IPS DF 4.7 (cell line): ENCODE measurements at regions not wholly inside any gene's neighbourhood (a gene's known extent, or its start where the extent isn't known, plus 50 kb on each side); places are given as distances from the start of the nearest gene placed in this dataset.
"Not testable (repeated sequence)": the region's sequence is repeated elsewhere in the genome, so short reads cannot be mapped to it uniquely, and the experiment has no call there.

Experiments used
- DNase-seq: peaks from one replicate; pipeline ENCODE4 v3.0.0-alpha.2; 2013; ENCODE audit warnings: low spot score; ENCODE audit errors: extremely low read depth

DNA sequence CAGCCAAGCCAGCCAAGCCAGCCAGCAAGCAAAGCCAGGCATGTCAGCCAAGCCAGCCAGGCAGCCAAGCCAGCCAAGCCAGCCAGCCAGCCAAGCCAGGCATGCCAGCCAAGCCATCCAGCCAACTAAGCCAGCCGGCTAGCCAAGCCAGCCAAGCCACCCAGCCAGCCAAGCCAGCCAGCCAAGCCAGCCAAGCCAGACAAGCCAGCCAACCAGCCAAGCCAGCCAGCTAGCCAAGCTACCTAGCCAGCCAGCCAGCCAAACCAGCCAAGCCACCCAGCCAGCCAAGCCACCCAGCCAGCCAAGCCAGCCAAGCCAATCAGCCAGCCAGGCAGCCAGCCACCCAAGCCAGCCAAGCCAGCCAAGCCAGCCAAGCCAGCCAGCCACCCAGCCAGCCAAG lies 1600.5 kb downstream of the RPIA start:
- DNase-seq: not testable (repeated sequence)

DNA sequence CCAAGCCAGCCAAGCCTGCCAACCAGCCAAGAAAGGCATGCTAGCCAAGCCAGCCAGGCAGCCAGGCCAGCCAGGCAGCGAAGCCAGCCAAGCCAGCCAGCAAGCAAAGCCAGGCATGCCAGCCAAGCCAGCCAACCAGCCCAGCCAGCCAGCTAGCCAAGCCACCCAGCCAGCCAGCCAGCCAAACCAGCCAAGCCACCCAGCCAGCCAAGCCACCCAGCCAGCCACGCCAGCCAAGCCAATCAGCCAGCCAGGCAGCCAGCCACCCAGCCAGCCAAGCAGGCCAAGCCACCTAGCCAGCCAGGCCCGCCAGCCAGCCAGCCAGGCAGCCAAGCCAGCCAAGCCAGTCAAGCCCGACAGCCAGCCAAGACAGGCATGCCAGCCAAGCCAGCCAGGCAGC lies 1601.0 kb downstream of the RPIA start:
- DNase-seq: not testable (repeated sequence)

DNA sequence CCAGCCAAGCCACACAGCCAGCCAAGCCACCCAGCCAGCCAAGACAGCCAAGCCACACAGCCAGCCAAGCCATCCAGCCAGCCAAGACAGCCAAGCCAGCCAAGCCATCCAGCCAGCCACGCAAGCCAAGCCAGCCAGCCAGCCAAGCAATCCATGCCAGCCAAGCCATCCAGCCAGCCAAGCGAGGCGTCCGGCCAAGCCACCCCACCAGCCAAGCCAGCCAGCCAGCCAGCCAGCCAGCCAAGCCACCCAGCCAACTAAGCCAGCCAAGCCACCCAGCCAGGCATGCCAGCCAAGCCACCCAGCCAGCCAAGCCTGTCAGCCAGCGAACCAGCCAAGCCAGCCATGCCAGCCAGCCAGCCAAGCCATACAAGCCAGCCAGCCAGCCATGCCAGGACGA lies 1601.8 kb downstream of the RPIA start:
- not testable (repeated sequence) for DNase-seq

DNA sequence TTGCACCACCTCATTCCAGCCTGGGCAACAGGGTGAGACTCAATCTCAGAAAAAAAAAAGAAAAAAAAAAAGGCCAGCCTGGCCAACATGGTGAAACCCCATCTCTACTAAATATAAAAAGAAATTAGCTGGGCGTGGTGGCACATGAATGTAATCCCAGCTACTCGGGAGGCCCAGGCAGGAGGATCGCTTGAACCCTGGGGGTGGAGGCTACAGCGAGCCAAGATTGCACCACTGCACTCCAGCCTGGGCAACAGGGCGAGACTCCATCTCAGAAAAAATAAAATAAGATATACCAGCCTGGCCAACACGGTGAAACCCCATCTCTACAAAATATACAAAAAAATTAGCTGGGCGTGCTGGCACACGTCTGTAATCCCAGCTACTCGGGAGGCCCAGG lies 1602.3 kb downstream of the RPIA start:
- not testable (repeated sequence) for DNase-seq

DNA sequence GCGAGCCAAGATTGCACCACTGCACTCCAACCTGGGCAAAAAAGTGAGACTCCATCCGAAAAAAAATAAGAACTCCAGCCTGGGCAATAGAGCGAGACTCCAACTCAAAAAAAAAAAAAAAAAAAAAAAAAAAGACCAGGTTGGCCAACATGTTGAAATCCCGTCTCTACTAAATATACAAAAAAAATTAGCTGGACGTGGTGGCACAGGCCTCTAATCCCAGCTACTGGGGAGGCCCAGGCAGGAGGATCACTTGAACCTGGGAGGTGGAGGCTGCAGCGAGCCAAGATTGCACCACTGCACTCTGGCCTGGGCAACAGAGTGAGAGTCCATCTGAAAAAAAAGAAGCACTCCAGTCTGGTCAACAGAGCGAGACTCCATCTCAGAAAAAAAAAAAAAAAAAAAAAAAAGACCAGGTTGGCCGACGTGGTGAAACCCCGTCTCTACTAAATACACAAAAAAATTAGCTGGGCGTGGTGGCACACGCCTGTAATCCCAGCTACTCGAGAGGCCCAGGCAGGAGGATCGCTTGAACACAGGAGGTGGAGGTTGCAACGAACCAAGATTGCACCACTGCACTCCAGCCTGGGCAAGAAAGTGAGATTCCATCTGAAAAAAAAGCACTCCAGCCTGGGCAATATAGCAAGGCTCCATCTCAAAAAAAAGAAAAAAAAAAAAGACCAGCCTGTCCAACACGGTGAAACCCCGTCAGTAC lies 1603.7 kb downstream of the RPIA start:
- not testable (repeated sequence) for DNase-seq

DNA sequence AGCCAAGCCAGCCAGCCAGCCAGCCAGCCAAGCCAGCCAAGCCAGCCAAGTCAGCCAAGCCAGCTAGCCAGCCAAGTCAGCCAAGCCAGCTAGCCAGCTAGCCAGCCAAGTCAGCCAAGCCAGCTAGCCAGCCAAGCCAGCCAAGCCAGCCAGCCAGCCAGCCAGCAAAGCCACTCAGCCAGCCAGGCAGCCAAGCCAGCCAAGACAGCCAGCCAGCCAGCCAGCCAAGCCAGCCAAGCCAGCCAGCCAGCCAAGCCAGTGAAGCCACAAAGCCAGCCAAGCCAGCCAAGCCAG lies 1605.0 kb downstream of the RPIA start:
- not testable (repeated sequence) for DNase-seq

DNA sequence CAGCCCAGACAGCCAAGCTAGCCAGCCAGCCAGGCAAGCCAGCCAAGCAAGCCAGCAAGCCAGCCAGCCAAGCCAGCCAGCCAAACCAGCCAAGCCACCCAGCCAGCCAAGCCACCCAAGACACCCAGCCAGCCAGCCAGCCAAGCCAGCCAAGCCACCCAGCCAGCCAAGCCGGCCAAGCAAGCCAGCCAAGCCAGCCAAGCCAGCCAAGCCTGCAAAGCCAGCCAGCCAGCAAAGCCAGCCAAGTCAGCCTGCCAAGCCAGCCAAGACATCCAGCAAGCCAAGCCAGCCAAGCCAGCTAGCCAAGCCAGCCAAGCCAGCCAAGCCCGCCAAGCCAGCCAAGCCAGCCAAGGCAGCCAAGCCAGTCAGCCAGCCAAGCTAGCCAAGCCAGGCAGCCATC lies 1606.2 kb downstream of the RPIA start:
- not testable (repeated sequence) for DNase-seq

DNA sequence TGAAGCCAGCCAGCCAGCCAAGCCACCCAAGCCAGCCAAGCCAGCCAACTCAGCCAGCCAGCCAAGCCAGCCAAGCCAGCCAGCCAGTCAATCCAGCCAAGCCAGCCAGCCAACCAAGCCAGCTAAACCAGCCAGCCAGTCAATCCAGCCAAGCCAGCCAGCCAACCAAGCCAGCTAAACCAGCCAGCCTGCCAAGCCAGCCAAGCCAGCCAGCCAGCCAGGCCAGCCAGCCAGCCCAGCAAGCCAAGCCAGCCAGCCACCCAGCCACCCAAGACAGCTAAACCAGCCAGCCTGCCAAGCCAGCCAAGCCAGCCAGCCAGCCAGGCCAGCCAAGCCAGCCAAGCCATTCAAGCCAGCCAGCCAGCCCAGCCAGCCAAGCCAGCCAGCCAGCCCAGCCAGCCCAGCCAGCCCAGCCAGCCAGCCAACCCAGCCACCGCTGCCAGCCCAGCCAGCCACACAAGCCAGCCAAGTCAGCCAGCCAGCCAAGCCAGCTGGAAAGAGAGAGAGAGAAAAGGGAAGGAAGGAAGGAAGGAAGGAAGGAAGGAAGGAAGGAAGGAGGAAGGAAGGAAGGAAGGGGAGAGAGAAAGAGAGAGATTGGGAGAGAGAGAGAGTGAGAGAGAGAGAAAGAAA lies 1606.8 kb downstream of the RPIA start:
- not testable (repeated sequence) for DNase-seq

DNA sequence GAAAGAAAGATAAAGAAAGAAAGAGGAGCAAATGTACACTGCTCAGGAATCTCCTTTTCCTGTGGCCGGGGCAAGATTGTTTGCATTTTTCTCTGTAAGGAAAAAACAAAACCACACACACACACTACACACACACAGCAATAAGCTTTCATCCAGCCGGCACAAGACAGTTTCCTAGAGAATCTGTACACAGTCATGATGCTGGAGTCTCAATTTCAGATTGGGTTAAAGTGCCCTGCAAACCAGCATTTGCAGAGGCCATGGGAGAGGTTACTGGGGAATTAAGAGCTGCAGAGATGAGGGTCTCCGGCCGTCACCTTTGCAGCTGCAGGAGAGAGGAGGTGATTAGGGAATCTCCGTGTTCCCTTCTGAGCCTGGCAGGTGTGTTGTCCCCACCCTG lies 1607.5 kb downstream of the RPIA start:
- not testable (repeated sequence) for DNase-seq

DNA sequence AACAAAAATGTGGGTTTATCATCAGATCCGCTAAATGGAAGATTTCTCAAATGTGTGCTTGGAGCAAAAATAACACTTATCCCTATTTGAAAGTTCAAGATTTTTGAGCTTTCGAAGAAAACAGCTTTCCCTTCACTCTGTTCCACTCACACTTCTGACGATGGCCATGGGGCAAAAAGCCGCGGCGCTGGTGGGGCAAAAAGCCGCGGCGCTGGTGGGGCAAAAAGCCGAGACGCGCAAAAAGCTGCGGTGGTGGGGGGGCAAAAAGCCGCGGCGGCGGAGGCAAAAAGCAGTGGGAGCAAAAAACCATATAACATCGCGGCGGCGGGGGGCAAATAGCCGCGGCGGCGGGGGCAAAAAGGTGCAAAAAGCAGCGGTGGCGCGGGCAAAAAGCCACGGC lies 1631.5 kb downstream of the RPIA start:
- not testable (repeated sequence) for DNase-seq

DNA sequence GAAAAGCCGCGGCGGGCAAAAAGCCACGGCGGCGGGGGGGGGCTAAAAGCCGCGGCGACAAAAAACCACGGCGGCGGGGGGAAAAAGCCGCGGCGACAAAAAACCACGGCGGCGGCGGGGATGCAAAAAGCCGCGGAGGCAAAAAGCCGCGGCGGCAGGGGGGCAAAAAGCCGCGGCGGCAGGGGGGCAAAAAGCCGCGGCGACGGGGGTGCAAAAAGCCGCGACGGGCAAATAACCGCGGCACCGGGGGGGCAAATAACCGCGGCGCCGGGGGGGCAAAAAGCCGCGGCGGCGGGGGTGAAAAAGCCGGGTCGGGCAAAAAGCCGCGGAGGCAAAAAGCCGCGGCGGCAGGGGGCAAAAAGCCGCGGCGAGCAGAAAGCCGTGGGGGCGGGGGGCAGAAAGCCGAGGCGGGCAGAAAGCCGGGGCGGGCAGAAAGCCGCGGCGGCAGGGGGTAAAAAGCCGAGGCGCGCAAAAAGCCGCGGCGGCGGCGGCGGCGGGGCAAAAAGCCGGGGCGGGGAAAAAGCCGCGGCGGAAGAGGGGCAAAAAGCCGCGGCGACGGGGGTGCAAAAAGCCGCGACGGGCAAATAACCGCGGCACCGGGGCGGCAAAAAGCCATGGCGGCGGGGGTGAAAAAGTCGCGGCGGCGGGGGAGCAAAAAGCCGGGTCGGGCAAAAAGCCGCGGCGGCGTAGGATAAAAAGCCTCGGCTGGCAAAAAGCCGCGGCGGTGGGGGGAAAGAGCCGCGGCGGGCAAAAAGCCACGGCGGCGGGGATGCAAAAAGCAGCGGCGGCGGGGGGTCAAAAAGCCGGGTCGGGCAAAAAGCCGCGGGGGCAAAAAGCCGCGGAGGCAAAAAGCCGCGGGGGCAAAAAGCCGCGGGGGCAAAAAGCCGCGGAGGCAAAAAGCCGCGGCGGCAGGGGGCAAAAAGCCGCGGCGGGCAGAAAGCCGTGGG lies 1632.4 kb downstream of the RPIA start:
- DNase-seq: not testable (repeated sequence)

DNA sequence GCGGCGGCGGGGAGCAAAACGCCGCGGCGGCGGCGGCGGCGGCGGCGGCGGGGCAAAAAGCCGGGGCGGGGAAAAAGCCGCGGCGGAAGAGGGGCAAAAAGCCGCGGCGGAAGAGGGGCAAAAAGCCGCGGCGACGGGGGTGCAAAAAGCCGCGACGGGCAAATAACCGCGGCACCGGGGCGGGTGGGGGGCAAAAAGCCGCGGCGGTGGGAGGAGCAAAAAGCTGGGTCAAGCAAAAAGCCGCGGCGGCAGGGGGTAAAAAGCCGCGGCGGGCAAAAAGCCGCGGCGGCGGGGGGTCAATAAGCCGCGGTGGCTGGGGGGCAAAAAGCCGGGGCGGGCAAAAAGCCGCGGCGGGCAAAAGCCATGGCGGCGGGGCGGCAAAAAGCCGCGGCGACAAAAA lies 1633.2 kb downstream of the RPIA start:
- not testable (repeated sequence) for DNase-seq

DNA sequence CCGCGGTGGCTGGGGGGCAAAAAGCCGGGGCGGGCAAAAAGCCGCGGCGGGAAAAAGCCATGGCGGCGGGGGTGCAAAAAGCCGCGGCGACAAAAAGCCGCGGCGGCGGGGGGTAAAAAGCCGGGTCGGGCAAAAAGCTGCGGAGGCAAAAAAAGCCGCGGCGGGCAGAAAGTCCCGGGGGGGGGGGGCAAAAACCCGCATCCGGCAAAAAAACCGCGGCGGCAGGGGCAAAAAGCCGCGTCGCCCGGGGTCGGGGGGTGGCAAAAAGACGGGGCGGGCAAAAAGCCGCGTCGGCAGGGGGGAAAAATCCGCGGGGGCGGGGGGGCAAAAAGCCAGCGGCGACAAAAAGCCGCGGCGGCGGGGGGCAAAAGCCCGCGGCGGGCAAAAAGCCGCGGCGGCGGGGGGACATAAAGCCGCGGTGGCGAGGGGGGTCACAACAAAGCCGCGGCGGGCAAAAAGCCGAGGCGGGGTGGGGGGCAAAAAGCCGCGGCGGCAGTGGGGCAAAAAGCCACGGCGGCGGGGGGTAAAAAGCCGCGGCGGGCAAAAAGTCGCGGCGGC lies 1634.4 kb downstream of the RPIA start:
- not testable (repeated sequence) for DNase-seq

DNA sequence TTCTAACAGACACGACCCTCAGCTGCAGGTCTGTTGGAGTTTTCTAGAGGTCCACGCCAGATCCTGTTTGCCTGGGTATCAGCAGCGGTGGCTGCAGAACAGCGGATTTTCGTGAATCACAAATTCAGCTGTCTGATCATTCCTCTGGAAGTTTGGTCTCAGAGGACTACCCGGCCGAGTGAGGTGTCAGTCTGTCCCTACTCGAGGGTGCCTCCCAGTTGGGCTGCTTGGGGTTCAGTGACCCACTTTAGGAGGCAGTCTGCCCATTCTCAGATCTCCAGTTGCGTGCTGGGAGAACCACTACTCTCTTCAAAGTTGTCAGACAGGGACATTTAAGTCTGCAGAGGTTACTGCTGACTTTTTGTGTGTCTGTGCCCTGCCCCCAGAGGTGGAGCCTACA lies 1664.1 kb downstream of the RPIA start:
- DNase-seq: not testable (repeated sequence)

DNA sequence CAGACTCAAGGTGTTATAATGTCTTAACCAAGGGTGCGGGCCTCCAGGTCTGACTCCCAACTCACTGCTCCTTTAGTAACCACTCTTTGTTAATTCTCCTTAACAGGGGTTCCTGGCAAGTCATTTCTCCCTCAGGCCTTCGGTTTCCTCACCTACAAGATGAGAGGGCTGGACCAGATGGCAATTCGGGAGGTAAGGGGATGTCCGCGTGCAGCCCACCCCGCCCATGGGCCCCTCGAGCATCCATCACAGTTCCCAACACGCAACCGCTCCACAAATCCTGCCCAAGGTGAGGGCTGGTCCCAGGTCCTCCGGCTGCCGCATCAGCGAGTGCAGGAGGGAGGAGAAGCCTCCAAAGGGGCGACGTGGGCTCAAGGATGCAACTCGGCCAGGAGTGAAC lies 1667.9 kb downstream of the RPIA start:
- not testable (repeated sequence) for DNase-seq

DNA sequence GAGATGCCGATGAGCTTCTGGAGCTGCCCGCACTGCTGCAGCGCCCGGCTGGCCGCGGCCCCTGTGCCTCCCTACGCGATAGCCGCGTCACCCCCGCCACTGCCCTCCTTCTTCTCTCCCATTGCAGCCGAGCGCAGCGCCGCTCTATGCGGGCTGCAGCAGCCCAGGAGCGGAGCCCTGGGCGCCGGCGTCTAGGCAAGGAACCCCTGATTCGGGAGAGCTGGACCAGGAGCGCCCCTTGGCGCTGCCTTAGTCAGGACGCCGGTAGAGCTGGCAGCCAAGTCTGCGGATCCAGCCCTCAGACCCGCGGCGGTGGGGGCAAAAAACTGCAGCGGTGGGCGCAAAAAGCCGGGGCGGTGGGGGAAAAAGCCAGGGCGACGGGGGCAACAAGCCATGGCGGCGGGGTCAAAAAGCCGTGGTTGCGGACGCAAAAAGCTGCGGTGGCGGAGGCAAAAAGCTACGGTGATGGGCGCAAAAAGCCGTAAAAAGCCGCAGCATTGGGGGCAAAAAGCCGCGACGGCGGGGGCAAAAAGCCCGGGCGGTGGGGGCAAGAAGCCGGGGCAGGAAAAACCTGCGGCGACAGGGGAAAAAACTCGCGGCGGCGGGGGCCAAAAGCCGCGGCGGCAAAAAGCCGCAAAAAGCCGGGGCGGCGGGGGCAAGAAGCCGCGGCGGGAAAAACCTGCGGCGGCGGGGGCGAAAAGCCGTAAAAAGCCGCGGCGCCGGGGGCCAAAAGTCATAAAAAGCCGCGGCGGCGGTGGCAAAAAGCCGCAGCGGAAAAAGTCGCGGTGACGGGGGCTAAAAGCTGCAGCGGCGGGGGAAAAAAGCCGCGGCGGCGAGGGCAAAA lies 1668.6 kb downstream of the RPIA start:
- DNase-seq: not testable (repeated sequence)

DNA sequence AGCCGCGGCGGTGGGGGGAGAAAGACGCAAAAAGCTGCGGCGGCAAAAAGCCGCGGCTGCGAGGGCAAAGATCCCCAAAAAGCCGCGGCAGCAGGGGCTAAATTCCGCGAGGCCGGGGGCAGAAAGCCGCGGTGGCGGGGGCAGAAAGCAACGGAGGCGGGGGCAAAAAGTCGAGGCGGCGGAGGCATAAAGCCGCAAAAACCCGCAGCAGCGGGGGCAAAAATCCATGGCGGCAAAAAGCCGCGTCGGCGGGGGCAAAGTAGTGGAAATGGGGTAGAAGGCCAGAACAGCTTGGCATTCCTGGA lies 1669.2 kb downstream of the RPIA start:
- not testable (repeated sequence) for DNase-seq
